DMS 273 (cell line): ENCODE measurements at regions not wholly inside any gene's neighbourhood (a gene's known extent, or its start where the extent isn't known, plus 50 kb on each side); places are given as distances from the start of the nearest gene placed in this dataset.

Source experiments
- DNase-seq: peaks from one replicate; lab custom pipeline; 2025; ENCODE audit not compliant: unreplicated experiment; lab: John Stamatoyannopoulos, UW

DNA sequence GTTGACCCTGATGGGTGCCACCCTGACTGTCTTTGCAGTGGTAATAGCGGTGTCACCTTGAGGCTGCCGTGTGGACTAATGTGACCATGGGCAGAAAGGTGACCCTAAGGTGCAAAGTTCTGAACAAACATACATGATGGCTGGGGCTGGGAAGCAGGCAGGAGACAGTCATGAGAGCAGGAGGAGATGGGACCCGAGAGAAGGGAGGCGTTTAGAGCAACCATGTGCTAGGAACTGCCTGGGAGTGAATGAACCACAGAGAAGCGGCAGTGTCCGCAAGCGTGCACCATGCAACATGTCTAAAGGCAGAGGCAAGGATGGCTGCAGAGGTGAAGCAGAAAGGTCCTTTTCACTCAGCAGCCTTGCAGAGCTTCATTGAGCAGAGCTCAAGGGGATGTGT is 113.1 kb upstream of the GDF10 start:
- DNase-seq, result no peak

DNA sequence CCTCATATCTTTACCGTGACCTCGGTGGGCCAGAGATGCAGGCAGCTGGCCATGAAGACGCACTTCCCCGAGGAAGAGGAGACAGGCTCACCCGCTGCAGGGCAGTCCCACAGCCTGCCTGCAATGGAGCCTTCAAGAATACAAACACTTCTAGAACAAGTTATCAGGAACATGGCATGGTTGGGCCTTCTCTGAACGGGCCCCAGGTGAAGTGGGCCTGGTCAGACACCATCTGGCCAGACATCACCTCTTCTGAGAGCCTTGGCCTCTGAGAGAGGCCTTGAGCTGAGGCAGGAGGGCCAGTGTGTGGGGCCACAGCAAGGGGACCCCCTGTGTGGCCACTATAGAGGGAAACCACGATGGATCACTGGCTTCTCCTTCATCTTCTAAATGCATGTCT is 112.4 kb upstream of the GDF10 start:
- no peak for DNase-seq

DNA sequence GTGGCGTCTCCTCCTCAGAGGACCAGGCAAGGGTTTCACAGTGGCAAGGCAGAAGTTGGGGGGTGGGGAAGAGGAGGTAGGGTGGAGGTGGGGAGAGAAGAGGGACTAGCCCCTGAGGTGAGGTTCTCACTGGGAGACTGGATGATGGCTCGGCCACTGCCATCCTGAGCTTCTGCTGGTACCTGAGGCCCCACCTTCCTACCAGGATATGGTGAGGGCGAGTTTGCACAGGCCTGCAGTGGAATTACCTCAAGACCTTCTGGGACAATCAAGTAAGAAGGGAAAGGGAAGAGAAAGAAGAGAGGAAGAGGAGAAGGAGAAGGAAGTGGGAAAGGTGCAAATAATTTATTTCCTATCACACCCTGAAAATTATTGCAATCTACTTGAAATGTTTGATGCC is 111.8 kb upstream of the GDF10 start:
- no peak for DNase-seq

DNA sequence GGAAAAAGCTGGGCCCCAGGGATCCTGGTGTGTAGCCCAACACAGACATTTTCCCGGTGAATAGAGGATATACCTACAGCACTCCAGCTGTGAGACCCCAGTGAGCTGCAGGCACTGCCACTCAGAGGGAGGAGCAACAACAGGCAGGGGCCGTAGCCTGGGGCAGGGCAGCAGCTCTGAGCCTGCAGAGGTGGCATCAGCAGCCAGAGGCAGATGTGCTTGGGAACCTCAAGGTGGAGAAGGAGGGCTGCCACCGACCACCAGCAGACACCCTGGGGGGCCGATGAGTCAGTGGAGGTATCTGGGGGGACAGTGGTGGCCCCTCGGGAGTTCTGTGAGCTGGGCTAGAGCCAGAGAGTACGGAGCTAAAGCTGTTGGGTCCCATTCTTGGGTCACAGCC is 110.2 kb upstream of the GDF10 start:
- DNase-seq, result no peak

DNA sequence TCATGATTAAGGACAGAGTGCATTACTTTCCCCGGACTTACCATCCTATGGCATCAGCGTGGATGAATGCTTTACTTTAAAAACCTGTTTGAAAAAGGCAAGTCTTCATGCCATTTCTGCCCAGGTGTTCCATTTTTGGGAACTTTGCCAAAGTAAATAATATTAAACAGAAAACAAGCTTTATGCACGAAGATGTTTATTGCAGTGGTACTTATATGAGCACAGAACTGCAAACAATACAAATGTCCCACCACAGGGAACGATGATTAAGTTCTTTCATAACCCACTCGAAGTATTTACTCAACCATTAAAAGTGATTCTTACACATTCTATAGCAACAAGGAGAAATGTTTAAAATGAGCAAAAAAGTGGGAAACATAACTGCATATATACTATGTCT is 109.7 kb upstream of the GDF10 start:
- DNase-seq, result no peak

DNA sequence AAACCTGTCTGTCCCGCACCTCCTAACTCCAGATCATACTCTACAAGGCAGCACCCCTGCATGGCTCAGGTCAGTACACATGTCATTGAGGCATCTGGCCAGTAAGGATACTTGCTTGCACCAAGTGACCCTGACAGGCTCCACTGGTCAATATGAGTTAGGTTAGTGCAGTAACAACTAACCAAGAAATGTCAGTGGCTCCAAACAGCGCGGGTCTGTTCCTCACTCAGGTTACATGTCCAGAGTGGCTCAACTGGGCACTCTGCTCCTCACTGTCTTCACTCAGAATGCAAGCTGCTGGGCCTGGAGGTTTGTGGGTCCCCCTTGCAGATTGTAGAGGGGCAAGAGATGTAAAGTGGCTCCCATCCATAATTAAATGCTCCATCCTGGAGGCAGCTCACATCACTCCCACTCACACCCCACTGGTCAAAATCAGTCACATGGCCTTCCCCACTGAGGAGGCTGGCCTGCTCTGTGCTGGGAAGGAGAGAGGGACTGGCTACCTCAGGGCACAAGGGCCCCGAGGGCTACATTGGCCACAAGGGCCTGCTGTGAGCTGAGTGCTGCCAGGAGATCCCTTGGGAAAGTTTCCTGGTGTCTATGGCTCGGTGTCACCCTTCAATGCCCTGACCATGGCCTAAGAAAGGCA is 109.1 kb upstream of the GDF10 start:
- DNase-seq, result no peak

DNA sequence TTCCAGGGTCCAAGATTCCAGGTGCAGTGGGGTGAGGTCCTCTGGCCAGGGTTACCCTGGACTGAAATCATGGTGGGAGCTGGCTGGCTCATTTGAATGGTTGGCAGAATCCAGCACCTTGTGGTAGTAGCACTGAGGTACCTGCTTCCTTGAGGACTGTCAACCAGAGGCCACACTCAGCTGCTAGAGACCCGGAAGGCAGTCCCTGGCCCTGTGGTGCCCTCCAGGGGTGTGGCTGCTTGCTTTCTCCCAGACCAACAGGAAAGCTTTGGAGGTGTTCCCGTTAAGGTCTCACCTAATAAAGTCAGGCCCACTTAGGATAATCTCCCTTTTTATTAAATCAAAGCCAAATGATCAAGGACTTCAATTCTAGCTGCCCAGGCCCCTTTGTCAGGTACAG is 107.7 kb upstream of the GDF10 start:
- DNase-seq, result no peak

DNA sequence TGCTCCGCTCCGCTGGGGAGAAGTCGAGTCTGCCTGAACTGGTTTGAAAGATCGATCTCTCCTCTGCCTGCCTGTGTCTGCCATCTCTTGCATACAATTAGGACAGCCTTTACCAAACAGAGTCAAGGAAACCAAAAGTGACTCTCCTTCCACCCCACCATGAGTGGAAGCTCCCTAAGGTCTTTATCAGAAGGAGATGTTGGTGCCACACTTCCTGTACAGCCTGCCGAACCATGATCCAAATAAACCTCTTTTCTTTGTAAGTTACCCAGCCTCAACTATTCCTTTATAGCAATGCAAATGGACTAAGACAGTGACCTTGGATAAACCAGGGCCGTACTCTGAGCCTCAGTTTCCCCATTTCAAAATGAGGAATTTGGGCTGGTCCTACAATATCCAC is 106.3 kb upstream of the GDF10 start:
- no peak for DNase-seq

DNA sequence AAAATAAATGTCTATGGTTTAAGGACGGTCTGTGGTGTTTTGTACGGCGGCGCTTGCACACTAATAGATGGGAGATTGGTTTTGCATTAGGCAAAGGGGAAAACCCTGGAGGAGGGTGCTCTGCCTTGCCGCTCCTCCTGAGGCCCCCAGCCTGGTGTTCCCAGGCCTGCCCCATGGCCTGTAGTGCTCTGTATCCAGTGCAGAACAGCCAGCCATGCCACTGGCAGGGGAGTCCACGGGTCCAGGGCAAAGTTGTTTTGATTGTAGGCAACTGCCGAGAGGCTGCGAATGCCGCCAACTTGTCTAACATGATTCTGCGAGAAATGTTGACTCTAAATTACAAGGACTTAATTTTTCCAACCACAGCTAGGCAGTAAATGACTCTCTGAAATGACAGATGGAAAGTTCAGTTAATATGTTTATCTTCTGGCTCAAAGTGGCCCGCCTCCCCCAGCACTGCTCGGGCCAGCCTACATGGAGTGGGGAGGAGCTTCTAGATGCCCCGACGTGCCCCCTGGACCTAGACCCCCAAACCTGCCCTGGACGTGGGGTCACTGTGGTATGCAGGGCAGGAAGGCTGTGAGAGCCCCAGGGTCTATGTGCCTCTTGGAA is 104.6 kb upstream of the GDF10 start:
- DNase-seq, result peak; percentile 12

DNA sequence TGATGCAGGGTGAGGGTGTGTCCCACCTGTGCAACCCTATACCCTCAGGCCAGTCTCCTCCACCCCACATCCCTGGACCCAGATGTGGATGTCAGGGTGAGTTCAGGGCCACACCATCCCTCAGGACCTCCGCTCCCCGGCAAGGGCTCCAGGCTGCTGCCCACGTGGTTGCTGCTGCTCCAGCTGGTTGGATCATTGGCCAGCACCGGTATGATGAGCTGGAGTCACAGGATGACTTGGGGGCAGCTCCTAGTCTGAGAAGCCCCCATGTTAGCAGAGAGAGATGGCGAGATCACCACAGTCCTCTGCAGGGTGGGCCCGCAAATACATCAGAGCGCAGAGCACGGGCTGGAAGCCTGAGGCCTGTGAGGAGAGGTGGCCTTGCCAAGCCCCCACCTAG is 103.3 kb upstream of the GDF10 start:
- DNase-seq, result no peak

DNA sequence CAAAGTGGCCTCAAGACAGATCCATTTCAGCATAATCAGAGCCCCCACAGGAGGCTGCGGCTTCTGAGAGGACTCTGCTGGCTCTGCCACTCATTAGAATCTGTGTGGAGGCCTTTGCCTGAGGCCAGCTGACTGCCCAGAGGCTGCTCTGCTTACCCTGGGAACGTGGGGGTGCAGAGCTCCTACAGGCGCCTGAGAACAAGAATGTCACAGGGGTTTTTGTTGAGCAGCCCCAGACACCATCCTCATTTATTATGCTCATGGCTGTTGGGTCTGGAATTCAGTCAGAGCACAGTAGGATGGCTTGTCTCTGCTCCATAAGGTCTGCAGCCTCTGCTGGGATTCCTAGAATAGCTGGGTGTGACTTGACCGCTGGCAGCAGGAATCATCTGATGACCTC is 101.8 kb upstream of the GDF10 start:
- DNase-seq, result no peak

DNA sequence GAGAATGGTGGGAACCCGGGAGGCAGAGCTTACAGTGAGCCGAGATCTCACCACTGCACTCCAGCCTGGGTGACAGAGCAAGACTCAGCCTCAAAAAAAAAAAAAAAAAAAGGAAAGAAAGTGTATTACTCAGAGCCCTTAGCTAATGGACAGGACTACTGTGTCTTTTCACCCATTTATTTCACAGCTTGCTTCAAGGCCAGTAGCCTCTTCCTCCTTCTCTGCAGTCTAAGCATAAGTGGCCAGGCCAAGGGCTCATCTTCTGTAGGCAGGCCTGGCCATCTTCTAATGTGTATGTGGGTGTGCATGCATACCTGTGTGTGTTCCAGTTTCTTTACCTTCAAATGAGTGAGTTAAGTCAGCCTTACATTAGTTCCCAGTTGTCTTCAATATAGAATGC is 94.8 kb upstream of the GDF10 start:
- DNase-seq, result no peak

DNA sequence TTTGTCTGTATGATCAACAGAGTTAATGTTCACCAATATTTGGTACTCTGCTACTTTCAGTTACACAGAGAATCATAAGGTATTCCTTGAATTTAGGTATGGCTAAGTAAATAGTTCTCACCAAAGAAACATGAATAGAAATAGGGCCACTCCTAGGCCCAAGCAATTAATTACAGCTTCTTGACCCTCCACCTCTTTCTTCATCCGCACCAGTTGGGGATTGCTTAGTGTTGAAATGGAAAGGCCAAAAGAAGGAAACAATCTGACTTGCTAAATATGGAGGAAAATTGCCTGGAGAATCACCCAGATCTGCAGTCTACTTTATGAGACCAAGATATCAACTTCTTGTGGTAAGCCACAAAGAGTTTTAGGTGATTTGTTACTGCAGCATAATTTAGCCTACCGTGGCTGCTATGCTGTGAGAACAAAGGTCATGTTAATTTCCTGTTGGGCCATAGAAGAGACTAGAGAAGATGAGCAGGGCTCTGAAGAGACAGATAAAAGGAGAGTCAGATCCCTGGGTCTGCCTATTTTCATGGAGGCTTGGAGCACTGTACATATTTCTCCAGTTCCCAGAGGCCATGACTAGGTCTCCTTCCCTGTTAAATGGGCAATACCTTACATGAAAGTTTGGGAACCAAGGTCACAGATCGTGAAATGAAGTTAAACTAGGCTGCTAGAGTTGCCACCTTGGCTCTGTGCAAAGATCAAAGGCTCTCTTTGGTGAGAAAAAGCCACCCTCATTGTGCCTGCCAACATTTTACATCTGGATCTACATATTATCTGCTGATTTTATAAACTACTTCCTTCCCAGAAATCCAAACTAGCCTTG is 93.3 kb upstream of the GDF10 start:
- no peak for DNase-seq

DNA sequence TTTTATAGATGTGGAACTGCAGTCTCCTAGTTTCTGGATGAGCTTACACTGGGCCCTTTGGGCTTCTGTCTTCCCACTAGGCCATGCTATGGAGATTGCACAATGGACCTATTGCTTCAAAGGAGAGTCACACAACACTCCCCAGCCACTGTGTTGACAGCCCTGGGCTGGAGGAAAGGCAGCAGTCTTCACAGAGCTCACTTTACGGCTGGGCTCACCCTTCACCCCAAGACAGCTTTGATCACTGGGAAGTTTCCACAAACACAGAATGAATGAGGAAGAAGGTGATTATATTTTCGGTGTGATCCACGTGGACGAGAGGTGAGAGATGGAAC is 92.7 kb upstream of the GDF10 start:
- no peak for DNase-seq

DNA sequence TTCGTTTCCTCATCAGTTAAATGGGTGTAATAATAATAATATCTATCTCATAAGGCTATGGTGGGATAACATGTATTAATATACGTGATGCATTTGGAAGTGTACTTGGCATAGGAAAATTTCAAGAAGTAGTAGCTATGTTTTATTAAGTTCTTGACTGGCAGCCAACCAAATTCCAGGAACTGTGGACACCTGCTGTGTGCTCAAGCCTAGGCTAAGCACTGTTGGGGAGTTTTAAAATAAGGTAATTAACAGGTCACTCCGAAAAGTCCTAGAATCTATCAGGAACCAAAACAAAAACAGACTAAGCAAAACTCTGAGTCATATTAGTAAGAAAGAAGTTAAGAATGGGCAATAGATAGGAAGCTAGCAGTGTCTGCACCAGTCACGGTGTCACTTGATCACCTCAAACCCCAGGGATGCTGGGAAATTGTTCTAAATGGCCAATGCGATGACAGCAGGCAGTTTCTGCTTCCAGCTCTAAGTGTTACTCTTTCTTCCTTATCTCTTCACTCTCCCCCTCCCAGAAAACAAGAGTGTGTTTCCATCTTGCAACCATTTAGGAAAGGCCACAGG is 92.0 kb upstream of the GDF10 start:
- no peak for DNase-seq

DNA sequence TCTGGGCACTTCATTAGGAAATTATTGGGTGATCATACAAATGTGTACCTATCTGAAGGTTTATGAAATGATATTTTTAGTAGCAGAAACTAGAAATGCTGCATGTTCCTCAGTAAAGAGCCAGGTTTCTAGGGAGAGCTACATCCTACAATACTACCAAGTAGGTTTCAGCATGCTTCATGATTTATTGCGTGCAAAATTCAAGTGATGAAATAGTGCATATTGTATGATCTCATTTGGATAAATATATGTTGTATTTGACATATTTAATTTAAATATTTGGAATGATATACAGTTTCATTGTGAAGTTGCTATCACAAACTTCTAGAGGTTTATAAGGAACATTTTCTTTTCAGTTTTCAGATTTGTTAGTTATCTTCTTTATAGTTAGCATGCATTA is 90.5 kb upstream of the GDF10 start:
- DNase-seq, result no peak

DNA sequence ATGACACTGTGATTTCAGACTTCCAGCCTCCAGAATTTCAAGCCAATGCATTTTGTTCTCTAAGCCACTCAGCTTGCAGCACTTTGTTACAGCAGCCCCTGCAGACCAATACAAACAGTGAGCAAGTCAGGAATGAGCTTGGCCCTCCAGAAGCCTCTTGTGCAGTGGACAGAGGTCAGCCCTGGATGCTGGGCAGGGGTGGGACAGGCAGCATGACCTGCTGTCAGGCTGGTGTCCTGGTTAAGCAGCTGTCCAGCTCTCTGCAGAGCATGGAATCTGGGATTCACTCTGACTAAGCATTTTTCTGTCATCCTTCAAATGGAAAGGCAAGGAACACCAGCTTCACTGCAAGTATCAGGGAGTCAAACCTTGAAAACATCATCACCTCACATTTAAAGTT is 85.5 kb upstream of the GDF10 start:
- DNase-seq, result no peak

DNA sequence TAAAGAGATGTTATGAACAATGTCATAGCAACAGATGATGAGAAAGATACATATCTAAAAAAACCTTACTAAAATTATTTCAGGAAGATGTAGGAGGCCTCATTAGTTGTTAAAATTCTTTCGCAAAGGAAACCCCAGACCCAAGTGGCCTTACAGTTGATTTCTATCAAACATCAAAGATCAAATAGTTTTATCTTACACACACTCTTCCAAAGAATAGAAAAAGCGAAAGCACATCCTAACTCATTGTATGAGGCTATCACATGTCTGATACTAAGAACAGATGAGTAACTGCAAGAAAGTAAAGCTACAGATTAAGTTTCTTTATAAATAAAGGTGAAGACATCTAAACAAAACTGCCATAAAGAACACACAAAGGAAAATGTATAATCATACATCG is 82.9 kb upstream of the GDF10 start:
- no peak for DNase-seq

DNA sequence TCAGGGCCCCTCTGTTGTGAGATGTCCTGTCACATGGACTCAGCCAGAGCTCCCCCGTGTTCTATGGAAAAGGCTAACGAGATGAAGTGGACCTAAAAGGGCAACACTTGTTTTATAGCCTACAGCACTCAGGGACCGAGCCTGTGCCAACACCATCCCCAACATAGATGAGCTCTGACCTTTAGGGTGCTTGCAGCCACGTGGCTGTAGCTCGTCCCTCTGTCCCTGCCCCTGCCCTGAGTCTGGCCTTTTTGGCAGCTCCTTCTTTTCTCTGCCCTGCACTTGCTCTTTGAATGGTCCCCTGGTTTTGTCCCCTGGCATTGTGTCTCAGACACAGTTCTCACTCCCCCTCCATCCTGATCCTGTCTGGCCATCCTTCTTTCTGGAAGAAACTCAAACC is 81.2 kb upstream of the GDF10 start:
- no peak for DNase-seq

DNA sequence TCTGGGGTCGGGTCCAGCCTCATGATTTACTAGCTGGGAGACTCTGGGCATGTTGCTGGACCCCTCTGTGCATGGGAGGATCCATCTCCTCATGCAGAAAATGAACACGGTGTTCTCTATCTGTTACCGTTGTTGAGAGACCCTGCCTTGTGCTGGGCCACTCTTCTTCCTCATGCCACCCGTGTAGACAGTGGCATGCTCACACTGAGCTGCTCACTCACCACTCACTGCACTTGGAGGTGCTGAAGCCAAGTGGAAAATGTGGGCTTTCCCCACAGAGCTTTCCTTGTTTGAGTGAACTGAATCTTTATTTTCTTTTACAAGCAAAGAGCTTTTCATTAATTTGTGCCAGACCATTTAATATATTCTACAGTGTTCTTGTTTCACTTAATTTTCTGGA is 77.5 kb upstream of the GDF10 start:
- DNase-seq, result no peak

DNA sequence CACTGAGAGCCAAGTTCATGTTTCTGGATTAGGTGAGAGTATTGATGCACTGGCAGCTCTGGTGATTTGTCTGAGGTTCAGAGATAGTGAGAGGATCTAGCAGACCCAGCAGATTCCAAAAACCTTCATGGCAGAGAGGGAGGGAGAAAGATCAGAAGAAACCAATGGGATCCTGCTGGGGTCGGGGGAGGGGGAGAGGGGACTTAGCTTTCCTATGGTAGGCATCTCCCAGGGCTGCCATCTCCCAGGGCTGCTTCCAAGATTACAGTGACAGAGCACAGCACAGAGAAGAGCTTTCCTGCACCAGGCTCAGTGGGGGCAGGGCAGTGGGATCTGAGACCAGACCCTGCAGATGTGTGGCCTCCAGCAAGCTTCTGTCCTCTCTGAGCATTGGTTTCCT is 76.8 kb upstream of the GDF10 start:
- DNase-seq, result no peak

DNA sequence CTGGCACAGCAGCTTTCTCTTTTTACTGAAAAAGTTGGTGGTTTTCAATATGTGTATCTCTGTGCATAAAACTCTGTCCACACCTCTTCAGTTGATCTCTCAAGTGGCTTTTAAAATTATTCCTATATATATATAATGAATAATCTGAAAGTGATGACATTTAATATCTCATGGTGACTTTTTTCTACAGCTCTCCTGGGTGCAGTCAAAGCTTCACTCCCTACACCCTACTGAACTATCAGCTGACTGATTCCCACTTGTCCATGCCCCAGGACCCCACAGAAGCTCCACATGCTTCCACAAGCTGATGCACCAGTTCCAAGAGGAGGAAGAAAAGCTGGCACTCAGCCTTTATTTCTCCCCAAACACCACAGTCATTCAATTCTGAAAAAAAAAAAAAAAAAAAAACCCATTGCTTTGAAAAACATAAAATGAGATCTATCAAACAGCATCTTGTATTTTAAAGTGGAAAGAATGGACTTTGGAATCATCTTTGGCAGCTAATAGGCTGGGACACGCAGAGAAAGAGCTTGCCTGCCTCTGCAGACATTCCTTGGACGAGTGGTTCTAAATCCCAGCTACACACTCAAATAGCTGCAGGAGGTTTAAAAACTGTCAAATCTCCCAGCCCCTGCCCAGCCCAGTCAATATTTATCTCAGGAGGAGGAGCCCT is 75.3 kb upstream of the GDF10 start:
- DNase-seq, result no peak
